ENCODE measurements at regions not wholly inside any gene's neighbourhood (a gene's known extent, or its start where the extent isn't known, plus 50 kb on each side); places are given as distances from the start of the nearest gene placed in this dataset.

GRCh38 chr2:129205176-129205575, 774.3 kb upstream of the RAB6C start:
- Histone ChIP-seq H4K20me1 (ENCODE audit: insufficient read depth) (no peaks in the 10 kb centered on the region), H3K4me1 (replicated peaks; ENCODE audit: insufficient read depth) (no peaks in the 10 kb centered on the region), H2AFZ (no peak overlapping the region), H3K9me2 (ENCODE audit: insufficient read depth) (no peaks in the 10 kb centered on the region), H3K27me3 (ENCODE audit: insufficient read depth, low read depth) (no peaks in the 10 kb centered on the region; the same call in 1 of the 2 replicates), H3K9me3 (ENCODE audit: insufficient read depth, low read depth) (no peaks in the 10 kb centered on the region), H3F3A (ENCODE audit: insufficient read depth, low read depth) (no peaks in the 10 kb centered on the region), H3K79me2 (ENCODE audit: low read depth) (no peaks in the 10 kb centered on the region), H3K27ac (no peak overlapping the region), H3K36me3 (ENCODE audit: low read depth) (no peaks in the 10 kb centered on the region), H3K4me3 (no peak overlapping the region), H3K4me2 (no peak overlapping the region)
- ChIA-PET POLR2A (ENCODE audit: unreplicated experiment) (no interaction called here), CTCF (no interaction called here)
- TF ChIP-seq EZH2 (IDR thresholded peaks at IDR 0.05; ENCODE audit: low read depth) (no peak), CTCF (conservative IDR thresholded peaks at IDR 0.05) (no peak)
- intact Hi-C loops (cut with micrococcal nuclease; ENCODE audit: unreplicated experiment), result no loop called here
- no peak for DNase-seq
- BruUV-seq (replicated peaks), result no TSS peak

- no TSS peak for BruUV-seq (replicated peaks)
- no peaks in the 10 kb centered on the region for H3K9me3 ChIP-seq (ENCODE audit: insufficient read depth, low read depth)
- ChIA-PET CTCF (no interaction called here), POLR2A (ENCODE audit: unreplicated experiment) (no interaction called here)
- no peaks in the 10 kb centered on the region for H3F3A ChIP-seq (ENCODE audit: insufficient read depth, low read depth)
- no peak overlapping the region for H2AFZ ChIP-seq
- H3K27ac ChIP-seq, result no peak overlapping the region
- intact Hi-C loops (cut with micrococcal nuclease; ENCODE audit: unreplicated experiment), result no loop called here
- no peaks in the 10 kb centered on the region for H4K20me1 ChIP-seq (ENCODE audit: insufficient read depth)
- H3K4me1 ChIP-seq (replicated peaks; ENCODE audit: insufficient read depth), result no peaks in the 10 kb centered on the region
- H3K36me3 ChIP-seq (ENCODE audit: low read depth), result no peaks in the 10 kb centered on the region
- no peak overlapping the region for H3K4me2 ChIP-seq
- no peak for TF ChIP-seq EZH2 (IDR thresholded peaks at IDR 0.05; ENCODE audit: low read depth)
- TF ChIP-seq CTCF (conservative IDR thresholded peaks at IDR 0.05), result no peak
- H3K4me3 ChIP-seq, result no peak overlapping the region
- no peaks in the 10 kb centered on the region; the same call in 1 of the 2 replicates for H3K27me3 ChIP-seq (ENCODE audit: insufficient read depth, low read depth)
- no peaks in the 10 kb centered on the region for H3K9me2 ChIP-seq (ENCODE audit: insufficient read depth)
- no peaks in the 10 kb centered on the region for H3K79me2 ChIP-seq (ENCODE audit: low read depth)
- DNase-seq, result no peak
Measured at GRCh38 chr2:129205766-129206165, 773.7 kb upstream of the RAB6C start.

GRCh38 chr2:129212299-129212958, 767.0 kb upstream of the RAB6C start:
- Histone ChIP-seq H3K27me3 (ENCODE audit: insufficient read depth, low read depth) (peaks cover 22% of the 10 kb centered on the region; the same call in 1 of the 2 replicates), H3K9me2 (ENCODE audit: insufficient read depth) (no peaks in the 10 kb centered on the region), H3K27ac (no peak overlapping the region), H3K4me3 (no peak overlapping the region), H3K79me2 (ENCODE audit: low read depth) (no peaks in the 10 kb centered on the region), H3F3A (ENCODE audit: insufficient read depth, low read depth) (no peaks in the 10 kb centered on the region), H2AFZ (no peak overlapping the region), H3K9me3 (ENCODE audit: insufficient read depth, low read depth) (no peaks in the 10 kb centered on the region), H3K36me3 (ENCODE audit: low read depth) (no peaks in the 10 kb centered on the region), H3K4me1 (replicated peaks; ENCODE audit: insufficient read depth) (no peaks in the 10 kb centered on the region), H4K20me1 (ENCODE audit: insufficient read depth) (no peaks in the 10 kb centered on the region), H3K4me2 (no peak overlapping the region)
- no peak for DNase-seq
- intact Hi-C loops (cut with micrococcal nuclease; ENCODE audit: unreplicated experiment), result no loop called here
- no peak for TF ChIP-seq CTCF (conservative IDR thresholded peaks at IDR 0.05)
- TF ChIP-seq EZH2 (IDR thresholded peaks at IDR 0.05; ENCODE audit: low read depth), result no peak
- ChIA-PET CTCF (no interaction called here), POLR2A (ENCODE audit: unreplicated experiment) (no interaction called here)
- BruUV-seq (replicated peaks), result no TSS peak
